ENCODE measurements at regions not wholly inside any gene's neighbourhood (a gene's known extent, or its start where the extent isn't known, plus 50 kb on each side); places are given as distances from the start of the nearest gene placed in this dataset.
"Not testable (repeated sequence)": the region's sequence is repeated elsewhere in the genome, so short reads cannot be mapped to it uniquely, and the experiment has no call there.

- TF ChIP-seq POLR2AphosphoS5 (IDR thresholded peaks at IDR 0.05; ENCODE audit: low read depth, low read length) (no peak), TCF7L2 (IDR thresholded peaks at IDR 0.05; ENCODE audit: low read depth, low read length) (no peak), CTCF (IDR thresholded peaks at IDR 0.05) (no peak), REST (IDR thresholded peaks at IDR 0.05; ENCODE audit: insufficient read depth in 1 of 2, low read depth in 2 of 2, low read length in 1 of 2) (no peak), SIN3A (IDR thresholded peaks at IDR 0.05; ENCODE audit: borderline replicate concordance, insufficient read depth, low read depth, low read length) (no peak)
- Histone ChIP-seq H3K4me3 (ENCODE audit: low read depth in 2 of 2, low read length in 2 of 2) (no peak overlapping the region), H3K9me3 (ENCODE audit: control insufficient read depth, insufficient read depth, low read depth, low read length) (no peaks in the 10 kb centered on the region), H3K4me1 (ENCODE audit: control insufficient read depth, insufficient read depth, low read length) (no peaks in the 10 kb centered on the region), H3K27ac (ENCODE audit: low read length) (no peak overlapping the region), H3K36me3 (ENCODE audit: control insufficient read depth, insufficient read depth, low read length) (no peaks in the 10 kb centered on the region), H3K27me3 (ENCODE audit: control insufficient read depth, insufficient read depth, low read length) (no peaks in the 10 kb centered on the region)
- ChIA-PET POLR2A (interaction anchor here (0.8 kb wide), 1 partner anchor 47 kb away, joined by 3 read pairs; no protein-coding TSS in a partner anchor), CTCF (no interaction called here)
- no TSS peak for BruUV-seq (replicated peaks)
- in situ Hi-C loops (cut with HindIII; ENCODE audit: low pct_unique_long_range_greater_than_20kb, low sequenced_read_pairs) (no loop called here), intact Hi-C loops (cut with micrococcal nuclease; ENCODE audit: unreplicated experiment) (no loop called here)
- DNase-seq (ENCODE audit: low read depth, low spot score) = no peak
- ATAC-seq = no peak
These were observed 271.8 kb upstream of the NRG3 start for GRCh38 chr10:81603106-81603620.

- not testable (repeated sequence) for DNase-seq (ENCODE audit: low read depth, low spot score); BruUV-seq (replicated peaks)
These were observed 230.5 kb upstream of the NRG3 start for GRCh38 chr10:81644485-81644884.

GRCh38 chr10:81655986-81656385 is 219.0 kb upstream of the NRG3 start:
- no TSS peak for BruUV-seq (replicated peaks)
- ATAC-seq = no peak
- DNase-seq (ENCODE audit: low read depth, low spot score) = no peak
- Histone ChIP-seq H3K4me3 (ENCODE audit: low read depth in 2 of 2, low read length in 2 of 2) (no peak overlapping the region), H3K27me3 (ENCODE audit: control insufficient read depth, insufficient read depth, low read length) (no peaks in the 10 kb centered on the region), H3K9me3 (ENCODE audit: control insufficient read depth, insufficient read depth, low read depth, low read length) (peaks cover 3% of the 10 kb centered on the region; the same call in 1 of the 2 replicates), H3K27ac (ENCODE audit: low read length) (no peak overlapping the region), H3K4me1 (ENCODE audit: control insufficient read depth, insufficient read depth, low read length) (no peaks in the 10 kb centered on the region), H3K36me3 (ENCODE audit: control insufficient read depth, insufficient read depth, low read length) (no peaks in the 10 kb centered on the region)
- ChIA-PET CTCF (no interaction called here), POLR2A (no interaction called here)
- in situ Hi-C loops (cut with HindIII; ENCODE audit: low pct_unique_long_range_greater_than_20kb, low sequenced_read_pairs) (no loop called here), intact Hi-C loops (cut with micrococcal nuclease; ENCODE audit: unreplicated experiment) (no loop called here)
- no peak for TF ChIP-seq REST (IDR thresholded peaks at IDR 0.05; ENCODE audit: insufficient read depth in 1 of 2, low read depth in 2 of 2, low read length in 1 of 2)
- no peak for TF ChIP-seq CTCF (IDR thresholded peaks at IDR 0.05)
- TF ChIP-seq TCF7L2 (IDR thresholded peaks at IDR 0.05; ENCODE audit: low read depth, low read length) = no peak
- no peak for TF ChIP-seq SIN3A (IDR thresholded peaks at IDR 0.05; ENCODE audit: borderline replicate concordance, insufficient read depth, low read depth, low read length)
- TF ChIP-seq POLR2AphosphoS5 (IDR thresholded peaks at IDR 0.05; ENCODE audit: low read depth, low read length) = no peak

More at GRCh38 chr10:81644485-81644884, 230.5 kb upstream of the NRG3 start:
- in situ Hi-C loops (cut with HindIII; ENCODE audit: low pct_unique_long_range_greater_than_20kb, low sequenced_read_pairs); H3K36me3 ChIP-seq (ENCODE audit: control insufficient read depth, insufficient read depth, low read length); intact Hi-C loops (cut with micrococcal nuclease; ENCODE audit: unreplicated experiment); ATAC-seq; POLR2A ChIA-PET; CTCF ChIA-PET; H3K27me3 ChIP-seq (ENCODE audit: control insufficient read depth, insufficient read depth, low read length); H3K27ac ChIP-seq (ENCODE audit: low read length); H3K9me3 ChIP-seq (ENCODE audit: control insufficient read depth, insufficient read depth, low read depth, low read length); H3K4me1 ChIP-seq (ENCODE audit: control insufficient read depth, insufficient read depth, low read length); H3K4me3 ChIP-seq (ENCODE audit: low read depth in 2 of 2, low read length in 2 of 2): not testable (repeated sequence)

All from Panc1 (cell line).